ENCODE measurements at regions not wholly inside any gene's neighbourhood (a gene's known extent, or its start where the extent isn't known, plus 50 kb on each side); places are given as distances from the start of the nearest gene placed in this dataset.
"Not testable (repeated sequence)": the region's sequence is repeated elsewhere in the genome, so short reads cannot be mapped to it uniquely, and the experiment has no call there.

DNA sequence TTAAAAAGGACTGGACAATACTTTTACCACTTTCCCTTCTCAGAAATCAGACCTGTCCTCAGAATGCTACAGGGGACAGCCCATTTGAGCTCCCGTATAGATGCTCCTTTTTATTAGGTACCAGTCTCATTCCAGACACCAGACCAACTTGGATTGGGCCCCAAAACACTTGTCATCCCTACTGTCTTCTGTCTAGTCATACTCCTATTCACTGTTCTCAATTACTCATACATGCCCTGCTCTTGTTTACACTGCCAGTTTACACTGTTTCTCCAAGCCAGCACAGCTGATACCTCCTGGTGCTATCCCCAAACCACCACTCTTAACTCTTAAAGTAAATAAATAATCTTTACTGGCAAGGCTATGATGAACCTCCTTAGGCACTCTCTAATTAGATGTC is 1026.4 kb upstream of the PCDH10 start:
- Mint-ChIP-seq H3K9me3 (peaks cover 24 to 71% (median 43%) of the 10 kb centered on the region in 6 donors), H3K36me3 (peaks cover 0 to 15% (median 0%) of the 10 kb centered on the region in 3 donors)
- H3K27ac Mint-ChIP-seq; H3K27me3 Mint-ChIP-seq (ENCODE audit: low read depth in 3 of 3); H3K4me1 Mint-ChIP-seq; DNase-seq; H3K4me3 Mint-ChIP-seq: not testable (repeated sequence)

DNA sequence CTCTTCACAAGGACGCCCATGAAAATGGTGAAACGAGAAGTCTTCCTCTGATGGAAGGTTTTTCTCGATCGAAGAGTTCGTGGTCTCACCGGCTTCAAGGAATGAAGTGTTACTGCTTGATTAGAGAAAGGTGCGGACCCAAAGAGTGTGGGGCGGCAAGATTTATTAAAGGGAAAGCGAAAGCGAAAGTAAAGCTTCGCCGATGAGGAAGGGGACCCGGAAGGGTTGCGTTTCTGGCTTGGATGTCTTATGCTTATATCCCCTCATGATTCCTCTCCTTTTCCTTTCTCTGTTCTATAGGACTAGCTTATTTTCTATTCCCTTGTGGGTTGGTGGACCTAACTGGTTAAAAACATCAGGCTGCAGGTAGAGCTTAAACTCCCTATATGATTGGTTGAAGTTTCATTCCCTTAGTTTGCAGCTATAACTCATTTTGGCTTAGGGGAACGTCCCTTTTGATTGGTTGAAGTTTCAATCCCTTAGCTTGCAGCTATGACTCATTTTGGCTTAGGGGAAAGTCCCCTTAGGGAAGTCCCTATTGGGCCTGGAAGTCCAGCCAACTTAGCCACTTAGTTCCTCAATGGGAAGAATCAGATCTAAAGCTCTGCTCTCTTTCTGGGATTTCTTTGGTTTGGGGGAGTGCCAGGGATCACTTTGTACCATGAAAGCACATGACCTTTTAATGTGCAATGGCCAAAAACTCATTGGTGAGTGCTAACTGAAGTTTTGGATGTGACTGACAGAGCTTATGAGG is 1025.0 kb upstream of the PCDH10 start:
- Mint-ChIP-seq H3K4me1 (no peaks in the 10 kb centered on the region), H3K27me3 (ENCODE audit: low read depth in 3 of 3) (peaks cover 0 to 2% (median 2%) of the 10 kb centered on the region in 3 donors), H3K36me3 (peaks cover 0 to 15% (median 0%) of the 10 kb centered on the region in 3 donors), H3K27ac (no peak overlapping the region), H3K4me3 (peak overlapping the region in 3 of 5 donors; percentile 45 to 67 (median 55)), H3K9me3 (peaks cover 18 to 62% (median 39%) of the 10 kb centered on the region in 6 donors)
- no peak for DNase-seq

DNA sequence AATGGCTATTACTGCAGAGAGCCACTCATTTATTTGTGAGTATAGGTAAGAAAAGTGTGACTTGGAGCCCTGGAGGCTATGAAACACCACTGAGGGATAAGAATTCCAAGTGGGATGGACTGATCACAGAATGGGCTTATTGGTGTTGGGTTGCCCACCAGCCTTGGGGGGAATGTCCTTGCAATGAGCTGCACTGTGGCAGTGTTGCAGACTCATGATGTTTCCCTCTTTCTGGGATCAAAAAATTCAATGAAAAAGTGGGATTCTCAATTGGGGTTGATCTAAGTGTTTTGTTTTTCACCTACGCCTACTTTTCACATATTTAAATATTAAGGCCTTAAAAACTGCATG is 1024.5 kb upstream of the PCDH10 start:
- no peaks in the 10 kb centered on the region for H3K4me1 Mint-ChIP-seq
- no peak overlapping the region for H3K27ac Mint-ChIP-seq
- no peak for DNase-seq
- peaks cover 18 to 56% (median 35%) of the 10 kb centered on the region in 6 donors for H3K9me3 Mint-ChIP-seq
- H3K27me3 Mint-ChIP-seq (ENCODE audit: low read depth in 3 of 3): peaks cover 0 to 2% (median 2%) of the 10 kb centered on the region in 3 donors
- H3K36me3 Mint-ChIP-seq: peaks cover 0 to 11% (median 0%) of the 10 kb centered on the region in 3 donors
- H3K4me3 Mint-ChIP-seq: no peak overlapping the region

DNA sequence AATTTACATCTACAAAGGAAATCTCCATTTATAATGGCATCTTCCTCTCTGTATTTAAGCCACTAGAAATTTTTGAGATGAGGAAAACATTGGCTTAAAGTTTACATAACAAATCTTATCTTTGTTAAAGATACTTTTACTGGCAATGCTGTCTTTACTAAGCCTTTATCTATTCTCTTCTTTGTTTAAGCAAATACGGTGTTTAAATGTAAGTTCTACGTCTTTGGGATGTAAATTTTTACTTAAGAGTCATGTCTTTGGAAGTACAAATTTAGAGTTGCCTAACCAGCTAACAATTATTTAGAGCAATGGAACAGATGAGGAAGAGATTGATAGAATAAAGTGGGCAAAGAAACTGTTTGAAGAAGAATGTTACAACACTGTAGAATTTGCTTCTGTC is 1024.0 kb upstream of the PCDH10 start:
- Mint-ChIP-seq H3K4me3 (no peak overlapping the region), H3K9me3 (peaks cover 18 to 51% (median 32%) of the 10 kb centered on the region in 6 donors), H3K27ac (no peak overlapping the region), H3K27me3 (ENCODE audit: low read depth in 3 of 3) (peaks cover 0 to 2% (median 2%) of the 10 kb centered on the region in 3 donors), H3K36me3 (peaks cover 0 to 11% (median 0%) of the 10 kb centered on the region in 3 donors), H3K4me1 (no peaks in the 10 kb centered on the region)
- DNase-seq: no peak

DNA sequence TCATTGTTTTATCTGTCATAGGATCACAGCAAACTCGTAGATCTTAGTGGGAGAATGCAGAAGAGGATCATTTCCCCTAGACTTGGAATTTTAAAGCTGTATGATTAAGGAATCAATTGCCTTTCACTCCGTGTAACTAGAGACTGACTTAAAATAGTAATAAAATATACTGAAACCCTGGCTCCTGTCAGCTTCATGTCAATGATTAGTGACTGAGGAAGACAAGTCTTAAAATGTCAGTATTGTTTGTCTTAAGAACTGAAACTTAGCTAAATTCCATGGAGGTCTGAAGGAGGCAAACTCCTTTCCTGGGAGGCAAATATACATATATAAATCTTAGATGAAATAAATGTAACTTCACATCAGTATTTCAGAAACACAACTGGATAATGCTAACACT is 1016.7 kb upstream of the PCDH10 start:
- no peaks in the 10 kb centered on the region for H3K4me1 Mint-ChIP-seq
- no peak overlapping the region for H3K27ac Mint-ChIP-seq
- no peak for DNase-seq
- H3K36me3 Mint-ChIP-seq: peaks cover 0 to 3% (median 0%) of the 10 kb centered on the region in 3 donors
- no peak overlapping the region for H3K4me3 Mint-ChIP-seq
- no peaks in the 10 kb centered on the region for H3K27me3 Mint-ChIP-seq (ENCODE audit: low read depth in 3 of 3)
- peaks cover 2 to 39% (median 19%) of the 10 kb centered on the region in 6 donors for H3K9me3 Mint-ChIP-seq

DNA sequence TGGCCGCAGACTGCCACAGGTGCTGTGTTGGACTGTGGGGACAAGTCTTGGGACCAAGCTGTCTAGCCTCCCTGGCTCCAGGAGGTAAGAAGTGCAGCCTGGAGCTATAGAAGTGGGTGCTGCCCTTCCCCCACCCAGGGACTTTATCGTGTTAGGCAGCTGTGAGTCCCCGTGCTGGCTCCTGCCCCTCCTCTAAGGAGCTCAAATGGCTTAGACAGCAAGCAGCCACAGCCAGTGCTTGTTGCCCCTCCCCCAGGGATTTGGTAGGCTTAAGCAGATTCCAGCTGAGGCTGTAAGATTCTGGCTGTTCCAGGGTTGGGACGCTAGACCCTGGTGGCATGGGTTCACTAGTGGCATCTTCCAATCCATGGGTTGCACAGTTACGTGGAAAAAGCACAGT is 979.4 kb upstream of the PCDH10 start:
- no peak overlapping the region for H3K4me3 Mint-ChIP-seq
- H3K9me3 Mint-ChIP-seq: peaks cover 18 to 65% (median 50%) of the 10 kb centered on the region in 6 donors
- H3K4me1 Mint-ChIP-seq: no peaks in the 10 kb centered on the region
- H3K27ac Mint-ChIP-seq: no peak overlapping the region
- peaks cover 0 to 2% (median 2%) of the 10 kb centered on the region in 3 donors for H3K27me3 Mint-ChIP-seq (ENCODE audit: low read depth in 3 of 3)
- DNase-seq: no peak
- peaks cover 0 to 5% (median 0%) of the 10 kb centered on the region in 3 donors for H3K36me3 Mint-ChIP-seq

DNA sequence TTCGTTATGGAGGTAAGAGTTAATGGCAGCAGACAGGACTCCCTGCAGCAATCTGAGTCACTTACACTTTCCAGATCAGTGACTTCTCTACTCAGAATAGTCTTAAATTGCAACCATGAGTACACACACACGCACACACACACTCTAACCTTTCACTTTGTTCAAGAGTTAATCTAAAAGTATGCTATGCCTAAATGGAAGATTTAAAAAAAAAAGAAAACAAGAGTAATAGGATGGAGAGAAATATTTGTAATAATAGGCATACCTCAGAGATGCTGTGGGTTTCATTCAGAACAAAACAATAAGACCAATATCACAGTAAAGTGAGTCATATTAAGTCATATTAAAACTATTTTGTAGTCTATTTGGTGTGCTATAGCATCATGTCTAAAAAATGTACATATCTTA is 969.1 kb upstream of the PCDH10 start:
- Mint-ChIP-seq H3K4me1 (no peaks in the 10 kb centered on the region), H3K4me3 (no peak overlapping the region), H3K9me3 (peaks cover 4 to 20% (median 16%) of the 10 kb centered on the region in 6 donors), H3K27ac (no peak overlapping the region), H3K36me3 (no peaks in the 10 kb centered on the region), H3K27me3 (ENCODE audit: low read depth in 3 of 3) (no peaks in the 10 kb centered on the region)
- DNase-seq: no peak

DNA sequence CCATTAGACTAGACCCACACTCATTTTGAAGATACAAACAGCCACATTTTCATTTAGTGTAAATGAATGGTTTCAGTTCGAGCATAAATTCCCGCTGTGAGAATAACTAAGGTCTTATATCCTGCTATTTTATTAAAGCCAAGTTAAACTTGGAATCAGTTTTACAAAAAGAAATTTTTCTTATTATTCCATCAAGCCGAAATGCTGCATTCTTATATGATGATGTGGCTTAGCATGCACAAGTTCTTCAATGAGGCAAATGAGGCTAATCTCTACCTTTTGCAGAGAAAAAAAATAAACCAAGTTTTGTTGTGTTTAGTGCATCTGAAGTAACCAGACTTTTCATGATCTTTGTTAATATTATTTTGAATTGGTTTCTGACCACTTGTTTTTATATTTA is 953.9 kb upstream of the PCDH10 start:
- H3K4me3 Mint-ChIP-seq: no peak overlapping the region
- H3K27me3 Mint-ChIP-seq (ENCODE audit: low read depth in 3 of 3): no peaks in the 10 kb centered on the region
- peaks cover 0 to 27% (median 9%) of the 10 kb centered on the region in 6 donors for H3K9me3 Mint-ChIP-seq
- no peaks in the 10 kb centered on the region for H3K36me3 Mint-ChIP-seq
- DNase-seq: no peak
- H3K27ac Mint-ChIP-seq: no peak overlapping the region
- H3K4me1 Mint-ChIP-seq: no peaks in the 10 kb centered on the region

DNA sequence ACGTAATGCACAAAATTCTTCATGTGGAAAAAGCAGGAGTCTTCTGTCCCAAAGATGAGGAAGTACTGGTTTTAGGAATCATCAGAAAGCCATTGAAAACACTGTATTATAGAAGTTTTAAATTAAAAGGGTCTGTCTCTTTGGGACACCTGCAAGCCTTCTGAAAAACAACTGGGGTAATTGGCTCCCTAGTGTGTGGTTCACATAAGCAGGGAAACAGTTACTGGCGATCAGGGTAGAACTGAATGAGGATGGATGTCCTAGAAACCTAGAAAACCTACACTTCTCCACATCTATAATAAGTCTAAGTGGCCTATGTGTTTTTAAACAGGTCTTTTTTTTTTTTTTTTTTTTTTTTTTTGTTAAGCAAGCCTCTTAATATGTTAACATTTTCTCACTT is 945.5 kb upstream of the PCDH10 start:
- H3K9me3 Mint-ChIP-seq: peaks cover 0 to 10% (median 6%) of the 10 kb centered on the region in 6 donors
- H3K27me3 Mint-ChIP-seq (ENCODE audit: low read depth in 3 of 3): no peaks in the 10 kb centered on the region
- no peak for DNase-seq
- H3K4me3 Mint-ChIP-seq: no peak overlapping the region
- no peak overlapping the region for H3K27ac Mint-ChIP-seq
- H3K4me1 Mint-ChIP-seq: no peaks in the 10 kb centered on the region
- no peaks in the 10 kb centered on the region for H3K36me3 Mint-ChIP-seq

DNA sequence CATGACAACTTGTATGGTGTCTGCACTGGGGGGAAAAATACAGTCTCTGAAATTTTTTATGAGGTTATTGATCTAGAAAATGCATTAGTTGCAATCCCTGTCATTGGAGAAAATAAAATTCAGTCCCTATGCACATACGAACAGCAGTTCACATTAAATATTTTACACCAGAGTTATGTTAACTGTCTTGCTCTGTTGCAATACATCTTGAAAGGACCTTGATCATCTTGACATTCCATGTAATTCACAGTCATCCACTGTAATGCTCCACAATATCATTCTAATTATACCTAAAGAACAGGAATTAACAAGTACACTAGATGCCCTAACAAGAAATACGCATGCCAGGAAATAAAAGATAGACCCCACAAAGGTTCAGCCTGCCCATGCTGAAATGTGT is 934.6 kb upstream of the PCDH10 start:
- H3K27ac Mint-ChIP-seq: no peak overlapping the region
- no peaks in the 10 kb centered on the region for H3K27me3 Mint-ChIP-seq (ENCODE audit: low read depth in 3 of 3)
- H3K9me3 Mint-ChIP-seq: peaks cover 2 to 46% (median 14%) of the 10 kb centered on the region in 6 donors
- H3K4me1 Mint-ChIP-seq: no peaks in the 10 kb centered on the region
- DNase-seq: no peak
- no peak overlapping the region for H3K4me3 Mint-ChIP-seq
- H3K36me3 Mint-ChIP-seq: no peaks in the 10 kb centered on the region

DNA sequence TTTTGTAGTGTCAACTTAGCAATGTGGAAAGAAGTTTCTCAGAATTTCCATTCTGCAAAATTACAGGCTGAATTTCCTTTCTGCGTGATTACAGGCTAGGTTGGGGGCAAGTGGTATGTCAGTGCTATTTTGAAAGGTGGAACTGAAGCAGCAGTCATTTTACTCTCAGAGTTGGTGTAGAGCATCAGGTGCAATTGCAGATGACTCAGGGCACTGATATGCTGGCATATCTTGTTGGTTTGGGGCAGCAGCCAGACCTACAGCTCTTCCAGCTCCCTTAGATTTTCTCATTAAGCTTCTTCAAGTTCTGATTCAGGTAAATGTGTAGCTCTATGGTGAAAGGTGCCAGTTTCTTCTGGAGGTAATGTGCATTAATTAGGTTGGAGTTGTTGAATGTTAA is 930.7 kb upstream of the PCDH10 start:
- DNase-seq: no peak
- Mint-ChIP-seq H3K27me3 (ENCODE audit: low read depth in 3 of 3) (no peaks in the 10 kb centered on the region), H3K9me3 (peaks cover 10 to 49% (median 24%) of the 10 kb centered on the region in 6 donors), H3K4me1 (no peaks in the 10 kb centered on the region), H3K36me3 (no peaks in the 10 kb centered on the region), H3K4me3 (no peak overlapping the region), H3K27ac (no peak overlapping the region)

DNA sequence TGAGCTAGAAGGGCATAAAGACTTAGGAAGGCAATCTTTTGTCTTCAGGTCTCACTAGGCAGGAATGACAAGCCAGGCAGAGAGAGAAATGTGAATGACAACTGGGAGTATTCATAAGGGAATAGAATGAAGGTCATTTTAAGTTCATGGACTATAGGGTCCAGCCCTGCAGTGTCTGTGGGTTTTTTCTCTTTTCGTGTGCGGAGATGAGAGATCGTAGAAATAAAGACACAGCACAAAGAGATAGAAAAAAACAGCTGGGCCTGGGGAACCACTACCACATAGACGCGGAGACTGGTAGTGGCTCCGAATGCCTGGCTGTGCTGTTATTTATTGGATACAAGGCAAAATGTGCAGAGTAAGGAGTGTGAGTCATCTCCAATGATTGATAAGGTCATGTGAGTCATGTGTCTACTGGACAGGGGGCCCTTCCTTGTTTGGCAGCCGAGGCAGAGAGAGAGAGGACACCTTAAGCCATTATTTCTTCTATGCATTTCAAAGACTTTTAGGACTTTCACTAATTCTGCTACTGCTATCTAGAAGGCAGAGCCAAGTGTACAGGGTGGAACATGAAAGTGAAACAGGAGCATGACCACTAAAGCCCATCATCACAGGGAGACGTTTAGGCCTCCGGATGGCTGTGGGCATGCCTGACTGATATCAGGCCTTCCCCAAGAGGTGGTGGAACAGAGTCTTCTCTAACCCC is 921.8 kb upstream of the PCDH10 start:
- DNase-seq: no peak
- H3K36me3 Mint-ChIP-seq: no peaks in the 10 kb centered on the region
- H3K4me3 Mint-ChIP-seq: no peak overlapping the region
- no peak overlapping the region for H3K27ac Mint-ChIP-seq
- H3K4me1 Mint-ChIP-seq: no peaks in the 10 kb centered on the region
- peaks cover 6 to 38% (median 21%) of the 10 kb centered on the region in 6 donors for H3K9me3 Mint-ChIP-seq
- H3K27me3 Mint-ChIP-seq (ENCODE audit: low read depth in 3 of 3): no peaks in the 10 kb centered on the region

DNA sequence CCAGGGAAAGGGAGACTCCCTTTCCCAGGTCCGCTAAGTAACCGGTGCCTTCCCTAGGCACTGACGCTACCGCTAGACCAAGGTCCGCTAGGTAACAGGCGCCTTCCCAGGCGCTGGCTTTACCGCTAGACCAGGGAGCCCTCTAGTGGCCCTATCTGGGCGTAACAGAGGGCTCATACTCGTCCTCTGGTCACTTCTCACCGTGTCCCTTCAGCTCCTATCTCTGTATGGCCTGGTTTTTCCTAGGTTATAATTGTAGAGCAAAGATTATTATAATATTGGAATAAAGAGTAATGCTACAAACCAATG is 921.3 kb upstream of the PCDH10 start:
- not testable (repeated sequence) for H3K27ac Mint-ChIP-seq; H3K4me3 Mint-ChIP-seq; H3K4me1 Mint-ChIP-seq; DNase-seq; H3K36me3 Mint-ChIP-seq; H3K27me3 Mint-ChIP-seq (ENCODE audit: low read depth in 3 of 3)
- peaks cover 6 to 42% (median 20%) of the 10 kb centered on the region in 6 donors for H3K9me3 Mint-ChIP-seq

DNA sequence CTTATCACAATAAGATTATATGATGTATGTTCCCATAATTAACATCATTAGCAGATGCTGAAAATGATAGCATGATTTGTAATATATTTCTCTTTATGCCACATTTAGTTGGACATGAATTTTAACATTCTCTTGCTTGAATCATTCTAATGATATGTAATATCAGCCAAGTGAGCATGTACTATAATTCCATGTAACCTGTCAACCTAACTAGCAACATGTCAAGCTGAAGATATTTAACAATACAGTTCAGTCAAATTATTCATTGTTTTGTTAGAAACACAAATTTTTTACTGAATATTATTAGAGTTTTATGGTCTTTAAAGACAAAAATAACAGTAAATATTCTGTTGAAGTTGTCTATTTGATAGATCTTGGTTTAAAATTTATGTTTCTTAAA is 920.4 kb upstream of the PCDH10 start:
- H3K27me3 Mint-ChIP-seq (ENCODE audit: low read depth in 3 of 3): peaks cover 0 to 4% (median 0%) of the 10 kb centered on the region in 3 donors
- H3K27ac Mint-ChIP-seq: no peak overlapping the region
- no peaks in the 10 kb centered on the region for H3K36me3 Mint-ChIP-seq
- H3K9me3 Mint-ChIP-seq: peaks cover 8 to 49% (median 22%) of the 10 kb centered on the region in 6 donors
- H3K4me3 Mint-ChIP-seq: no peak overlapping the region
- no peaks in the 10 kb centered on the region for H3K4me1 Mint-ChIP-seq
- DNase-seq: no peak

Data from immature natural killer cell (primary cell).